ENCODE measurements at regions not wholly inside any gene's neighbourhood (a gene's known extent, or its start where the extent isn't known, plus 50 kb on each side); places are given as distances from the start of the nearest gene placed in this dataset.

DNA sequence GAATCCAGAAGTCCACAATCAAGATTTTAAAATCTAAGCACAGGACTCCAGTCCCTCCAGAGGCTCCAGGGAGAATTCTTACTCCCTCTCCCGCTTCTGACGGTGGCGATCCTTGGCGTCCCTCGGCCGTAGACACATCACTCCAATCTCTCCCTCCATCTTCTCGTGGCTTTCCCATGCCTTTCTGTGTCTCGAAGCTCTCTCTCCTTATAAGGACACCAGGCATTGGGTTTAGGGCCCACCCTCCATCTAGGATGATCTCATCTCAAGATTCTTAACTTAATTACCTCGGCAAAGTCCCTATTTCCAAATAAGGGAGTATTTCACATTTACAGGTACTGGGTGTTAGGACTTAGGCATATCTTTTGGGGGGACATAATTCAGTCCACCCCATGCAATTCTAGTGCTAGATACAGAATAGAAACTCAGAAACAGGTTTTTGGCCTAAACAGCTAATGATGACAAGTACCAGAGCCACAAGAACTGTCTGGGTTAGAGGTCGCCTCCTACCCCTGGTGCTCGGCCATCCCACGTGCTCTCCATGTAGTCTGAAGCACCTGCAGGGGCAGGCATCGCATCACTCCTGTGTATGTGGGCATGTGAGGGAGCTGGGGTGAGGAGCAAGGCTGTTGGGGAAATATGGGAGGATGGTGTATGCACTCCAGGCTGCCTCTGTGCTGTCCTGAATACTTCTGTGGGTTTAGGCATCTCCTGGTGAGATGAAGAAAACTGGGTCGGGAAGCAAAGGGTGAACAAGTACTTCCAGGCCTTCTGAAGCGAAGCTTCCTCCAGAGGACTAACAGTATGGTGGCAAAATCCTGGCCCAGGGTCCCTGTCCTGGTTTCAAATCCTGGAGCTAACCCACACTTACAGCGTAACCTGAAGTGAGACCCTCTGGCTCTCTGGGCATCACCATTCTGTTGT, 298.3 kb upstream of the ZMIZ1 start:
- TF ChIP-seq, protein P1, sequence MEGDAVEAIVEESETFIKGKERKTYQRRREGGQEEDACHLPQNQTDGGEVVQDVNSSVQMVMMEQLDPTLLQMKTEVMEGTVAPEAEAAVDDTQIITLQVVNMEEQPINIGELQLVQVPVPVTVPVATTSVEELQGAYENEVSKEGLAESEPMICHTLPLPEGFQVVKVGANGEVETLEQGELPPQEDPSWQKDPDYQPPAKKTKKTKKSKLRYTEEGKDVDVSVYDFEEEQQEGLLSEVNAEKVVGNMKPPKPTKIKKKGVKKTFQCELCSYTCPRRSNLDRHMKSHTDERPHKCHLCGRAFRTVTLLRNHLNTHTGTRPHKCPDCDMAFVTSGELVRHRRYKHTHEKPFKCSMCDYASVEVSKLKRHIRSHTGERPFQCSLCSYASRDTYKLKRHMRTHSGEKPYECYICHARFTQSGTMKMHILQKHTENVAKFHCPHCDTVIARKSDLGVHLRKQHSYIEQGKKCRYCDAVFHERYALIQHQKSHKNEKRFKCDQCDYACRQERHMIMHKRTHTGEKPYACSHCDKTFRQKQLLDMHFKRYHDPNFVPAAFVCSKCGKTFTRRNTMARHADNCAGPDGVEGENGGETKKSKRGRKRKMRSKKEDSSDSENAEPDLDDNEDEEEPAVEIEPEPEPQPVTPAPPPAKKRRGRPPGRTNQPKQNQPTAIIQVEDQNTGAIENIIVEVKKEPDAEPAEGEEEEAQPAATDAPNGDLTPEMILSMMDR (conservative IDR thresholded peaks at IDR 0.05; ENCODE audit: low read length) = no peak
- no peak for TF ChIP-seq EZH2phosphoT487 (IDR thresholded peaks at IDR 0.05; ENCODE audit: borderline replicate concordance, low read depth, low read length)

All from OCI-LY7 (cell line).